GM12875 (cell line): ENCODE measurements at regions not wholly inside any gene's neighbourhood (a gene's known extent, or its start where the extent isn't known, plus 50 kb on each side); places are given as distances from the start of the nearest gene placed in this dataset.
"Not testable (repeated sequence)": the region's sequence is repeated elsewhere in the genome, so short reads cannot be mapped to it uniquely, and the experiment has no call there.

Experiments
- H3K4me3 ChIP-seq: one replicate; pipeline ENCODE4 v1.5.1; 2011; ENCODE audit warnings: low read depth, low read length, control low read depth
- TF ChIP-seq, protein P1 (sequence below): IDR thresholded peaks from 2 replicates; pipeline ENCODE4 v1.5.1; 2011; ENCODE audit warnings: low read depth, mild to moderate bottlenecking, control low read depth, inconsistent platforms, low read length, moderate library complexity, borderline replicate concordance; ENCODE audit not compliant: insufficient read depth

DNA sequence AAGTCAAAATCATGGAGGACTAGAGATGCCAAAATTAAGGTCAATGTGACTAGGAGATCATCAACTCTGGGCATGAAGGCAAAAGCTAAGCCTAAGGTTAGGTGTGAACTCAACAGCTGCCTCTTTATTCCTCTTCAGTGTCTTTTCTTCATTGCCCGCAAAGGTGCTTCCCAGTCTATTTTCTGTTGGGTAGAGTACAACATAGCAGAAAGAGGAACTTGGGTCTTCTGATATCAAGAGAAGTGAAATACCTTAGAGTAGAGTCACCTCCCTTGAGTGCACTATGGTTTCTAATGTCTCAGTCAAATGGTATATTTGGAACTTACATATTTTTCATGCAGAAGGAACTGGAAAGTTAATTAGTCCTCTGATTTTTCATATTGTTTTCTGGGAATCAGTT lies 122.5 kb upstream of the GRIN3A start:
- TF ChIP-seq, protein P1, sequence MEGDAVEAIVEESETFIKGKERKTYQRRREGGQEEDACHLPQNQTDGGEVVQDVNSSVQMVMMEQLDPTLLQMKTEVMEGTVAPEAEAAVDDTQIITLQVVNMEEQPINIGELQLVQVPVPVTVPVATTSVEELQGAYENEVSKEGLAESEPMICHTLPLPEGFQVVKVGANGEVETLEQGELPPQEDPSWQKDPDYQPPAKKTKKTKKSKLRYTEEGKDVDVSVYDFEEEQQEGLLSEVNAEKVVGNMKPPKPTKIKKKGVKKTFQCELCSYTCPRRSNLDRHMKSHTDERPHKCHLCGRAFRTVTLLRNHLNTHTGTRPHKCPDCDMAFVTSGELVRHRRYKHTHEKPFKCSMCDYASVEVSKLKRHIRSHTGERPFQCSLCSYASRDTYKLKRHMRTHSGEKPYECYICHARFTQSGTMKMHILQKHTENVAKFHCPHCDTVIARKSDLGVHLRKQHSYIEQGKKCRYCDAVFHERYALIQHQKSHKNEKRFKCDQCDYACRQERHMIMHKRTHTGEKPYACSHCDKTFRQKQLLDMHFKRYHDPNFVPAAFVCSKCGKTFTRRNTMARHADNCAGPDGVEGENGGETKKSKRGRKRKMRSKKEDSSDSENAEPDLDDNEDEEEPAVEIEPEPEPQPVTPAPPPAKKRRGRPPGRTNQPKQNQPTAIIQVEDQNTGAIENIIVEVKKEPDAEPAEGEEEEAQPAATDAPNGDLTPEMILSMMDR = no peak

DNA sequence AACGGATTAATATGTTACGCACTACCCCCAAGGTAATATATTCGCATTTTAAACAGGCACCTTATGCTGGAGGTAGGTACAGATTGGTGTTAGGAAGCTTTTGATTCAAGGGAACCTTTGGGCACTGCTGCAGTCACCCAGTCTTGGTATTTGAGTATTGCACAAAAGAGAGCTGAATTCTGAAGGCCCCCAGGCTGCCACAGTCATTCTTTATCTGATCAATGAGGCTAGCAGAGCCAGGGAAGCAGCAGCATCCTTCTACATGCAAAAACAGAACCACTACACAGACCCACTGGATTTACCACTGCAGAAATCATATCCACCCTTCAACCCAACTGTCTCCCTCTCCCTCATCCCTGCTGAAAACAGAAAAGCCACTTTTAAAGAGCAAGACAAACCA lies 121.2 kb upstream of the GRIN3A start:
- TF ChIP-seq, protein P1 = no peak
- no peak overlapping the region for H3K4me3 ChIP-seq

More for the DNA sequence above, 122.5 kb upstream of the GRIN3A start:
- no peak overlapping the region for H3K4me3 ChIP-seq

DNA sequence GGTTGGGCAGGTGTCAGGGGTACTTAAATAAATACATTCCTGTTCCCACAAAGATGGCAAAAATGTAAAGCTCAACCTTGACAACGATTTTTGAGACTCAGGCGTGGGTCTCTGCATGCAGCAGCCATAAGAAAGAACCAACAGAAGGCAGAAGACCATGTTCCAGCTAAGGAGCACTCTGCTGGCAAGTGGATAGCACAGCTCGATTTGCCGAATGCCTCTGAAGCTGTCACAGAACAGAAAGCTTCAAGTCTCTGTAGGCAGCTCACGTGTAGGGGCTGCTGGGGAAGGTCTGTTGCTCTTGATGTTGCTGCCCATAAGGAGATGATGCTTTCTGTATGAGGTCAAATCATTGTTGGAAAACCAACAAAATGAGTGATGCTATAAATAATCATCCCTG lies 119.6 kb upstream of the GRIN3A start:
- no peak overlapping the region for H3K4me3 ChIP-seq
- TF ChIP-seq, protein P1 = no peak

DNA sequence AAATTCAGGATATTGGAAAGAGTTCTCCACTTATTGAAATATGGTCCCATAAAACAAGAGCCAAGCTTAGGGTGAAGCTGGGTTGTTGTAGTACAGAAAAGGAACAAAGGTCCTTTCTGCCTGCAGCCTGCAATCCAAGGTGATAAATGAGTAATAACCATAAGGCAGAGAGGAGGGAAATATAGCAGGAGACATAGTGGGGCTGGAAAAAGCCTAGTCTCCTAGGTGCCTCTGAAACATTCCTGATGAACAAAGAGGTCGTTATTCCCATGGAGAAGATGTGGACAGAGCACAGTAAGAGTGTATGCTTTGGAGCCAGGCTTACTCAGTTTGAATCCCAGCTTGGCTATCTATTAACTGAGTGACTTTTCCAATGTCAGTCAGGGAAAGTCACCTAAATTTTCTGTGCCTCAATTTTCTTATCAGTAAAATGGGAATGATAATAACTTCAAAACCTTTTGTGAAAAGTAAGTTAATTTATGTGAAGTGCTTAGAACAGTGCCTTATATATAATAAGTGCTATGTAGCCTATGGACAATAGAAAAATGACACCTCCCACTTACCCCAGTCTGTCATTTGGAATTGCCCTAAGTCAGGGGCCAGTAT lies 110.8 kb upstream of the GRIN3A start:
- no peak overlapping the region for H3K4me3 ChIP-seq
- TF ChIP-seq, protein P1 = no peak

DNA sequence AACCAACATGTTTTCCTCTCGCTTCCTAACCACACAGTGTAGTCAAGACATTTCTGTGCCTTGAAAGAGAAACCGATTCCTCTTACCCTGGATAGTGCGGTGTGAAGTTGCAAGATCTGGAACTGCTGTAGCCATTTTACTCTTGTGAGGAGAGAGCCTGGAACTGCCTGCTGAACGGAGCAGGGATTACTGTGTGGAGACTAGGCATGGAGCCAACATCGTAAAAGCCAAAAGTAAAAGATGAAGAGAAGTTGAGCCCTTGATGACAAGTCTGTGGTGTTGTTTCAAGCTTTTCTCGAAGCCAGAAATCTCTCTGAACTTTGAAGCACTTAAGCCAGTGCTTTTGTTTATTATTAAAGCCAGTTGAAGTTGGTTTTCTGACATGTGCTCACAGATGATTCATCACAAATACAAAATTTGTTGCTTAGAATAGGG lies 110.1 kb upstream of the GRIN3A start:
- no peak overlapping the region for H3K4me3 ChIP-seq
- TF ChIP-seq, protein P1 = no peak

DNA sequence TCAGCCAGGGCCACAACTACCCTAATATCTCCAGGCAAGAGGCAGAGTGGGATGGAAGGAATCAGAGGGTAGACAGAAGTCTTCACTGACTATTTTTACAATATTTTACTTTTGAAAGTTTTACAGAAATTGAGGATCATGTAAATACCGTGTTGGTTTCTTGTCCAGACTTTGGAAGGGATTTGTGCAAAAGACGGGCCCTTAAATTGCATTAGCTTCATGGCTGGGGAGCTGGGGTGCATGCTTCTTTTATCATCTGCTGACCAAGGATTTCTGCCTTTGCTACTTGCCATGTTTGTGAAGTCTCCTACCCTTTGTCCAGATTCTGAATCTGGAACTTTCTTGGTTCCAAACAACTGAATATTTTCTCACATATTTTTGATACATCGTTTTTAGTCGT lies 107.7 kb upstream of the GRIN3A start:
- no peak overlapping the region for H3K4me3 ChIP-seq
- TF ChIP-seq, protein P1 = no peak

DNA sequence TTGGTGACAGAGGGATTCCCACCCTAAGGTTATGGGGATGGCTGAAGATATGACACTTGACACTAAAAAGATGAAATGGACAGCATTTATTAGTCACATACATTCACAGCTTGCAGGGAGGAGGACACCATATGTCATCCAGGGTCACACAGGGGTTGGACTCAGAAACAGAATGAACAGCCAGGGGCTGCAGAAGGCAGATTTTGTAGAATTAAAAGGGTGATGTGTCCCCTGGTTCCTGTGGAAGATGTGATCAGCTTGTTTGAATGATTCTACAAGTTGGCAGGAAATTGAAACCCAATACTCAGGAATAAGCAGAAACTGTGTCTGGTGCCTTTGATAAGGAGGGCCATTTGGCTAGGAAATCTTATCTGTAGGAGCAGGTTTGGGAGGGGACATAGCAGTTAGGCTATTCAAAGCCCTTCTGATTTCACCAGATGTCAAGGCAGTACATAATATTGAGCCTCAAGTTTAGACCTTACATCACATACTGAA lies 102.3 kb upstream of the GRIN3A start:
- TF ChIP-seq, protein P1 = no peak
- H3K4me3 ChIP-seq = no peak overlapping the region

DNA sequence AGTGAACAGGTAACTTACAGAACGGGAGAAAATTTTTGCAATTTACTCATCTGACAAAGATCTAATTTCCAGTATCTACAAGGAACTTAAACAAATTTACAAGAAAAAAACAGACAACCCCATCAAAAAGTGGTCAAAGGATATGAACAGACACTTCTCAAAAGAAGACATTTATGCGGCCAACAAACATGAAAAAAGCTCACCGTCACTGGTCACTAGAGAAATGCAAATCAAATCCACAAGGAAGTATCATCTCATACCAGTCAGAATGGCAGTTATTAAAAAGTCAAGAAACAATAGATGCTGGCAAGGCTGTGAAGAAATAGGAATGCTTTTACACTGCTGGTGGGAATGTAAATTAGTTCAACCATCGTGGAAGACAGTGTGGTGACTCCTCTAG lies 100.5 kb upstream of the GRIN3A start:
- H3K4me3 ChIP-seq = not testable (repeated sequence)
